K562 (cell line): ENCODE measurements at regions not wholly inside any gene's neighbourhood (a gene's known extent, or its start where the extent isn't known, plus 50 kb on each side); places are given as distances from the start of the nearest gene placed in this dataset.

Experiments used
- ATAC-seq: fragments of 200-7000 bp; cut with Tn5 transposase; 3 replicates; pipeline ENCODE4 v1.9.1; 2020; ENCODE audit warnings: moderate library complexity
- BruUV-seq: library from RNA; stranded (reverse); fragments of 400-500 nt; replicated peaks from 2 replicates; lab custom pipeline; 2021; lab: Mats Ljungman, UMichigan
- CTCF ChIA-PET: fragments of 300-600 bp; formaldehyde crosslinking; extraction: SDS; loops from one replicate; lab custom pipeline; 2021; ENCODE audit warnings: low intra/inter-chr PET ratio; lab: Yijun Ruan, JAX
- POLR2A ChIA-PET: fragments of 300-600, 350-650 bp; sonication (Branson Sonifier 250); formaldehyde crosslinking; extraction: SDS; loops from one replicate; lab custom pipeline; 2021; ENCODE audit warnings: antibody characterized with exemption, inconsistent platforms; lab: Yijun Ruan, JAX
- DNase-seq, 4 experiments: peaks; one replicate each; pipeline versions ENCODE4 v3.0.0 to v3.0.0-alpha.2; 2011 to 2018; ENCODE audit warnings: low spot score in 3 of 4, mixed read lengths in 3 of 4; ENCODE audit errors: extremely low read depth in 1 of 4
- FAIRE-seq: peaks from 2 replicates; lab custom pipeline; 2011; peaks lifted over from hg19 to GRCh38; lab: Jason Lieb, UNC
- H2AFZ ChIP-seq: 2 replicates; pipeline ENCODE4 v1.6.0; 2011; ENCODE audit warnings: low read depth, low read length, control low read depth, inconsistent platforms
- H3K27ac ChIP-seq: fragments of 200-600 bp; 3 replicates; pipeline ENCODE4 v1.8.0; 2011; ENCODE audit warnings: low read depth, mild to moderate bottlenecking, control low read depth, inconsistent platforms, low read length, moderate library complexity, mixed read lengths; ENCODE audit errors: extremely low read depth
- H3K27me3 ChIP-seq, 2 experiments: fragments of 300-600 bp in 1 of 2; 2 replicates in 1 of 2; 3 replicates in 1 of 2; pipeline versions ENCODE4 v1.6.0 to v1.8.0; 2011; ENCODE audit warnings: inconsistent platforms in 2 of 2, low read length in 2 of 2, mild to moderate bottlenecking in 1 of 2, mixed read lengths in 1 of 2, moderate library complexity in 1 of 2; ENCODE audit not compliant: control insufficient read depth in 2 of 2, insufficient read depth in 2 of 2
- H3K36me3 ChIP-seq: fragments of 300-600 bp; 3 replicates; pipeline ENCODE4 v1.8.0; 2011; ENCODE audit warnings: mild to moderate bottlenecking, low read length, inconsistent platforms; ENCODE audit not compliant: control insufficient read depth, insufficient read depth
- H3K4me1 ChIP-seq, 2 experiments: fragments of 200-600 bp in 1 of 2; replicated peaks in 1 of 2; 2 replicates in 1 of 2; 3 replicates in 1 of 2; pipeline versions ENCODE4 v1.5.1 to v1.8.0; 2011; ENCODE audit warnings: inconsistent platforms in 2 of 2, low read length in 2 of 2, mild to moderate bottlenecking in 1 of 2, mixed read lengths in 1 of 2, moderate library complexity in 1 of 2; ENCODE audit not compliant: control insufficient read depth in 2 of 2, insufficient read depth in 2 of 2
- H3K4me2 ChIP-seq: 2 replicates; pipeline ENCODE4 v1.6.1; 2011; ENCODE audit warnings: low read length, control low read depth, inconsistent platforms, mixed read lengths; ENCODE audit not compliant: insufficient read depth
- H3K4me3 ChIP-seq: fragments of 200-600 bp; sonication (generic), shearing (Covaris generic); 2 replicates; pipeline ENCODE4 v1.5.1; 2016; ENCODE audit warnings: control low read depth, inconsistent platforms
- H3K79me2 ChIP-seq: fragments of 200-600 bp; 3 replicates; pipeline ENCODE4 v1.8.0; 2011; ENCODE audit warnings: low read length, inconsistent platforms; ENCODE audit not compliant: control insufficient read depth, insufficient read depth
- H3K9ac ChIP-seq, 2 experiments: 2 replicates each; pipeline versions ENCODE4 v1.6.0 to v1.6.1; 2011; ENCODE audit warnings: low read depth in 2 of 2, low read length in 2 of 2, control low read depth in 1 of 2, inconsistent platforms in 1 of 2, mild to moderate bottlenecking in 1 of 2, mixed read lengths in 1 of 2; ENCODE audit not compliant: insufficient read depth in 1 of 2
- H3K9me1 ChIP-seq: one replicate; pipeline ENCODE4 v1.6.0; 2011; ENCODE audit warnings: inconsistent platforms, mild to moderate bottlenecking, low read length, moderate library complexity; ENCODE audit not compliant: control insufficient read depth, insufficient read depth
- H3K9me3 ChIP-seq: replicated peaks from 2 replicates; pipeline ENCODE4 v1.5.1; 2011; ENCODE audit warnings: low read depth, low read length, inconsistent platforms; ENCODE audit not compliant: control insufficient read depth, insufficient read depth
- H4K20me1 ChIP-seq: replicated peaks from 2 replicates; pipeline ENCODE4 v1.6.1; 2011; ENCODE audit warnings: low read length, inconsistent platforms, mixed read lengths; ENCODE audit not compliant: control insufficient read depth, insufficient read depth
- BHLHE40 ChIP-seq: IDR thresholded peaks from 2 replicates; pipeline ENCODE4 v1.6.1; 2011; ENCODE audit warnings: low read length, improper control_type of control experiment
- CTCFL ChIP-seq: IDR thresholded peaks from 2 replicates; pipeline ENCODE4 v1.6.1; 2011; ENCODE audit warnings: borderline replicate concordance, low read depth, mild to moderate bottlenecking, moderate library complexity, low read length; ENCODE audit not compliant: insufficient read depth, poor library complexity, severe bottlenecking
- GABPB1 ChIP-seq: sonication (generic); formaldehyde crosslinking; IDR thresholded peaks from 2 replicates; pipeline ENCODE4 v1.8.0; 2022; ENCODE audit warnings: mild to moderate bottlenecking, missing genetic modification reagents
- NONO ChIP-seq, 2 experiments: fragments of 200-400 bp in 1 of 2; fragments of 450-650 bp in 1 of 2; formaldehyde crosslinking in 1 of 2; IDR thresholded peaks; 2 replicates each; pipeline ENCODE4 v1.6.1; 2017; ENCODE audit warnings: low read depth in 2 of 2, mild to moderate bottlenecking in 2 of 2, moderate library complexity in 2 of 2, low read length in 1 of 2
- PRPF4 ChIP-seq: fragments of 200-400 bp; formaldehyde crosslinking; IDR thresholded peaks from one replicate; pipeline ENCODE4 v1.6.1; 2017; ENCODE audit warnings: low read length, low read depth, mild to moderate bottlenecking; ENCODE audit not compliant: insufficient read depth, poor library complexity, severe bottlenecking
- RAD21 ChIP-seq, 2 experiments: fragments of 250-450 bp in 1 of 2; fragments of 450-650 bp in 1 of 2; sonication (Bioruptor Pico) in 1 of 2; formaldehyde crosslinking in 1 of 2; IDR thresholded peaks in 1 of 2; conservative IDR thresholded peaks in 1 of 2; 2 replicates each; pipeline versions ENCODE4 v1.4.0 to v1.8.0; 2020 to 2022; ENCODE audit warnings: mild to moderate bottlenecking in 2 of 2, moderate library complexity in 1 of 2
- TCF3 ChIP-seq: sonication (generic); formaldehyde crosslinking; IDR thresholded peaks from 2 replicates; pipeline ENCODE4 v1.4.0; 2020; ENCODE audit warnings: mild to moderate bottlenecking, missing genetic modification reagents
- WGBS: fragments of 100-300 bp; shearing (Covaris generic); methylation state at CpG from one replicate; pipeline ENCODE4 v1.1.6; 2016; ENCODE audit warnings: low coverage, mixed read lengths; ENCODE audit not compliant: insufficient coverage; ENCODE audit errors: missing lambda C conversion rate; 5-methylcytosine and 5-hydroxymethylcytosine counted together
- in situ Hi-C: fragments of 300-500 bp; cut with MboI; formaldehyde crosslinking; loops from 4 replicates; pipeline ENCODE4 v1.15.0; 2018; ENCODE audit warnings: inconsistent platforms, mixed read lengths
- intact Hi-C: fragments of 100-400 bp; cut with micrococcal nuclease; formaldehyde crosslinking; loops from 2 replicates; pipeline ENCODE4 v1.14.2; 2022
- TF ChIP-seq, protein P1 (sequence below): fragments of 200-800 bp; sonication (Bioruptor generic); IDR thresholded peaks from 2 replicates; pipeline ENCODE4 v1.6.1; 2017; ENCODE audit warnings: missing genetic modification characterization, missing compliant biosample characterization

GRCh38 chr1:213669964-213670691 is 317.6 kb upstream of the PROX1 start:
- TF ChIP-seq NONO (IDR thresholded peaks at IDR 0.05; ENCODE audit: low read depth in 2 of 2, low read length in 1 of 2), result no peak
- peak; percentile 23 for TF ChIP-seq CTCFL
- TF ChIP-seq BHLHE40, result no peak
- no peak for TF ChIP-seq PRPF4
- TF ChIP-seq GABPB1, result no peak
- TF ChIP-seq RAD21 (CRISPR knock-in tag; conservative IDR thresholded peaks at IDR 0.05 in 1 of 2, IDR thresholded peaks at IDR 0.05 in 1 of 2), result peak; percentile 31 to 33; a peak in 3 of 4 replicates
- no peak for TF ChIP-seq TCF3 (CRISPR knock-in tag)
- TF ChIP-seq, protein P1, sequence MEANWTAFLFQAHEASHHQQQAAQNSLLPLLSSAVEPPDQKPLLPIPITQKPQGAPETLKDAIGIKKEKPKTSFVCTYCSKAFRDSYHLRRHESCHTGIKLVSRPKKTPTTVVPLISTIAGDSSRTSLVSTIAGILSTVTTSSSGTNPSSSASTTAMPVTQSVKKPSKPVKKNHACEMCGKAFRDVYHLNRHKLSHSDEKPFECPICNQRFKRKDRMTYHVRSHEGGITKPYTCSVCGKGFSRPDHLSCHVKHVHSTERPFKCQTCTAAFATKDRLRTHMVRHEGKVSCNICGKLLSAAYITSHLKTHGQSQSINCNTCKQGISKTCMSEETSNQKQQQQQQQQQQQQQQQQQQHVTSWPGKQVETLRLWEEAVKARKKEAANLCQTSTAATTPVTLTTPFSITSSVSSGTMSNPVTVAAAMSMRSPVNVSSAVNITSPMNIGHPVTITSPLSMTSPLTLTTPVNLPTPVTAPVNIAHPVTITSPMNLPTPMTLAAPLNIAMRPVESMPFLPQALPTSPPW (CRISPR knock-in tag), result no peak
- no peaks in the 10 kb centered on the region for H4K20me1 ChIP-seq
- no peaks in the 10 kb centered on the region for H3K9me1 ChIP-seq
- H2AFZ ChIP-seq, result no peak overlapping the region
- no peaks in the 10 kb centered on the region for H3K4me1 ChIP-seq
- no peak for FAIRE-seq
- H3K79me2 ChIP-seq, result no peaks in the 10 kb centered on the region
- no peak overlapping the region for H3K4me3 ChIP-seq
- ChIA-PET POLR2A (interaction anchor here (0.7 to 0.8 kb wide), 2 partner anchors 11 to 525 kb away, joined by 3 to 6 read pairs; no protein-coding TSS in a partner anchor), CTCF (no interaction called here)
- ATAC-seq, result no peak; the same call in 2 of the 3 replicates
- H3K4me2 ChIP-seq, result no peak overlapping the region
- no peak for DNase-seq
- no peaks in the 10 kb centered on the region for H3K27me3 ChIP-seq
- no peaks in the 10 kb centered on the region for H3K36me3 ChIP-seq
- no TSS peak for BruUV-seq
- no peak overlapping the region for H3K9ac ChIP-seq
- no peak overlapping the region for H3K27ac ChIP-seq
- WGBS, result 0% methylated on average over 2 of the region's 2 CpGs
- intact Hi-C loops (no loop called here), in situ Hi-C loops (no loop called here)
- no peaks in the 10 kb centered on the region for H3K9me3 ChIP-seq
